Spleen (tissue), 7 donors: ENCODE measurements at regions not wholly inside any gene's neighbourhood (a gene's known extent, or its start where the extent isn't known, plus 50 kb on each side); places are given as distances from the start of the nearest gene placed in this dataset.

Source experiments
- POLR2A ChIP-seq, 3 donors: fragments of 450-650 bp; IDR thresholded peaks; one replicate each; pipeline ENCODE4 v1.5.1; 2017; ENCODE audit warnings: antibody characterized with exemption in 3 of 3, mild to moderate bottlenecking in 1 of 3
- TF ChIP-seq, protein P1 (sequence below), 11 experiments: fragments of 200-600 bp in 7 of 11; fragments of 450-650 bp in 4 of 11; sonication (generic) in 4 of 11; IDR thresholded peaks in 8 of 11; conservative IDR thresholded peaks in 3 of 11; 1 replicate in 7 of 11; 2 replicates in 4 of 11; pipeline versions ENCODE4 v1.4.0 to v1.8.0; 2016 to 2021; ENCODE audit warnings: antibody characterized with exemption in 11 of 11, inconsistent platforms in 4 of 11, mild to moderate bottlenecking in 1 of 11
- donor health status: DM: no; HTN: no; CAD: no; lungs with moderate emphysema.
- donor health status: DM: no; HTN: no; CAD: no.
- donor health status: DM: no; HTN: no; CAD: no.

DNA sequence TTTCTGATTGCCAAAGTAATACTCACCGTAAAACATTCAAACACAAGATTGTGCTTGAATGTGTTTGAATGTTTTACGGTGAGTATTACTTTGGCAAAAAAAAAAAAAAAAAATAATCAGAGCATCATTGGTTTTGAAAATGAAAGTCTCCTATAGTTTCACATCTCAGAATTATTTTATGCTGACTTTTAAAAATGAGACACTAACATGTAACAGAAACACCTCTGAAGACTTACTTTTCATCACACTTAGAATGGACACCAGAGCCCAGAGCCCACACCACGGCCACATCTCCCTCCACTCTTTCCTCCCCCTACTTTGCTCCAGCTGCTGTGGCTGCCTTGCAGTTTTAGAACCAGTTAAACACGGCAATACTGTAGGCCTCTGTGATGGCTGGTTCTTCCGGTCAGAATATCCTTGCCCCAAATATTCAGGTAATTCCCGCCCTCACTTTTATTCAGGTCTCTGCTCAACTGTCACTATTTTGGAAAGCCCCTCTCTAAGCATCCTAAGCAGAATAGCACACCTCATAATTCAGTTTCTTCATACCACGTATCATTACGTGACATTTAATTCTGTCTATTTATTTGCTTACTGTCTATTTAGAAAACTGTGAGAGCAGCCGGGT lies 138.9 kb upstream of the MAX start:
- TF ChIP-seq, protein P1, sequence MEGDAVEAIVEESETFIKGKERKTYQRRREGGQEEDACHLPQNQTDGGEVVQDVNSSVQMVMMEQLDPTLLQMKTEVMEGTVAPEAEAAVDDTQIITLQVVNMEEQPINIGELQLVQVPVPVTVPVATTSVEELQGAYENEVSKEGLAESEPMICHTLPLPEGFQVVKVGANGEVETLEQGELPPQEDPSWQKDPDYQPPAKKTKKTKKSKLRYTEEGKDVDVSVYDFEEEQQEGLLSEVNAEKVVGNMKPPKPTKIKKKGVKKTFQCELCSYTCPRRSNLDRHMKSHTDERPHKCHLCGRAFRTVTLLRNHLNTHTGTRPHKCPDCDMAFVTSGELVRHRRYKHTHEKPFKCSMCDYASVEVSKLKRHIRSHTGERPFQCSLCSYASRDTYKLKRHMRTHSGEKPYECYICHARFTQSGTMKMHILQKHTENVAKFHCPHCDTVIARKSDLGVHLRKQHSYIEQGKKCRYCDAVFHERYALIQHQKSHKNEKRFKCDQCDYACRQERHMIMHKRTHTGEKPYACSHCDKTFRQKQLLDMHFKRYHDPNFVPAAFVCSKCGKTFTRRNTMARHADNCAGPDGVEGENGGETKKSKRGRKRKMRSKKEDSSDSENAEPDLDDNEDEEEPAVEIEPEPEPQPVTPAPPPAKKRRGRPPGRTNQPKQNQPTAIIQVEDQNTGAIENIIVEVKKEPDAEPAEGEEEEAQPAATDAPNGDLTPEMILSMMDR (IDR thresholded peaks at IDR 0.05 in 8 of 11, conservative IDR thresholded peaks at IDR 0.05 in 3 of 11), result no peak
- TF ChIP-seq POLR2A (IDR thresholded peaks at IDR 0.05), result no peak
